T-helper 17 cell (primary cell): ENCODE measurements at regions not wholly inside any gene's neighbourhood (a gene's known extent, or its start where the extent isn't known, plus 50 kb on each side); places are given as distances from the start of the nearest gene placed in this dataset.
A peak's percentile ranks its signal among the peaks of the same experiment; 100 is the strongest.
"Not testable (repeated sequence)": the region's sequence is repeated elsewhere in the genome, so short reads cannot be mapped to it uniquely, and the experiment has no call there.

ENCODE experiments used
- ATAC-seq: fragments of 150-1000 bp; cut with Tn5 transposase; 2 replicates; pipeline ENCODE4 v1.10.0; 2021; ENCODE audit warnings: mild to moderate bottlenecking, moderate library complexity
- DNase-seq, 3 donors: peaks; one replicate each; pipeline versions ENCODE4 v3.0.0 to v3.0.0-alpha.2; 2020 to 2021
- H3K9me3 ChIP-seq: one replicate; pipeline ENCODE4 v1.7.0; 2013; ENCODE audit warnings: low read length, mild to moderate bottlenecking; ENCODE audit not compliant: control insufficient read depth, poor library complexity, severe bottlenecking
- H3K27ac Mint-ChIP-seq: one replicate; pipeline ENCODE4 v1.8.0; 2022; ENCODE audit warnings: mild to moderate bottlenecking, moderate library complexity, mixed read lengths
- H3K27me3 Mint-ChIP-seq: one replicate; pipeline ENCODE4 v1.8.0; 2022; ENCODE audit warnings: mixed read lengths
- H3K36me3 Mint-ChIP-seq: one replicate; pipeline ENCODE4 v1.8.0; 2022; ENCODE audit warnings: low read depth, mixed read lengths
- H3K4me1 Mint-ChIP-seq: one replicate; pipeline ENCODE4 v1.8.0; 2022; ENCODE audit warnings: mild to moderate bottlenecking, mixed read lengths
- H3K4me3 Mint-ChIP-seq: one replicate; pipeline ENCODE4 v1.8.0; 2022; ENCODE audit warnings: mild to moderate bottlenecking, moderate library complexity, mixed read lengths

- not testable (repeated sequence) for H3K36me3 Mint-ChIP-seq, H3K4me3 Mint-ChIP-seq, DNase-seq, H3K27ac Mint-ChIP-seq, ATAC-seq, H3K27me3 Mint-ChIP-seq, H3K9me3 ChIP-seq, H3K4me1 Mint-ChIP-seq
These were observed 54.8 kb upstream of the ZNF30 start for GRCh38 chr19:34871911-34872310.

- H3K9me3 ChIP-seq, result no peaks in the 10 kb centered on the region
- Mint-ChIP-seq H3K4me3 (no peak overlapping the region), H3K27me3 (no peaks in the 10 kb centered on the region), H3K27ac (no peak overlapping the region), H3K4me1 (no peaks in the 10 kb centered on the region), H3K36me3 (no peaks in the 10 kb centered on the region)
- DNase-seq (no peak), ATAC-seq (no peak)
These were observed 59.1 kb upstream of the ZNF30 start for GRCh38 chr19:34867631-34868030.

- H3K36me3 Mint-ChIP-seq, H3K4me3 Mint-ChIP-seq, ATAC-seq, H3K27me3 Mint-ChIP-seq, H3K27ac Mint-ChIP-seq, H3K4me1 Mint-ChIP-seq, DNase-seq, H3K9me3 ChIP-seq: not testable (repeated sequence)
These were observed 61.5 kb upstream of the ZNF30 start for GRCh38 chr19:34865225-34865624.

- not testable (repeated sequence) for H3K9me3 ChIP-seq, DNase-seq, H3K27me3 Mint-ChIP-seq
- H3K36me3 Mint-ChIP-seq, result peaks cover 11% of the 10 kb centered on the region
- peak; percentile 69 for ATAC-seq
- peak overlapping the region; percentile 98 for H3K4me3 Mint-ChIP-seq
- peaks cover 33% of the 10 kb centered on the region for H3K4me1 Mint-ChIP-seq
- H3K27ac Mint-ChIP-seq, result peak overlapping the region; percentile 94
These were observed 66.6 kb upstream of the ZNF30 start for GRCh38 chr19:34859823-34860736.

- H3K36me3 Mint-ChIP-seq, result peaks cover 11% of the 10 kb centered on the region
- ATAC-seq, DNase-seq, H3K27me3 Mint-ChIP-seq, H3K9me3 ChIP-seq: not testable (repeated sequence)
- H3K4me3 Mint-ChIP-seq, result peak overlapping the region; percentile 98
- H3K27ac Mint-ChIP-seq, result peak overlapping the region; percentile 94
- H3K4me1 Mint-ChIP-seq, result peaks cover 33% of the 10 kb centered on the region
These were observed 67.4 kb upstream of the ZNF30 start for GRCh38 chr19:34859325-34859724.

- no peak for DNase-seq
These were observed 70.7 kb upstream of the ZNF30 start for GRCh38 chr19:34856052-34856451.

GRCh38 chr19:34853369-34853768, 73.3 kb upstream of the ZNF30 start:
- no peak for ATAC-seq
- Mint-ChIP-seq H3K27ac (no peak overlapping the region), H3K27me3 (no peaks in the 10 kb centered on the region), H3K4me3 (no peak overlapping the region), H3K4me1 (peaks cover 37% of the 10 kb centered on the region), H3K36me3 (peaks cover 14% of the 10 kb centered on the region)
- DNase-seq, result no peak
- no peaks in the 10 kb centered on the region for H3K9me3 ChIP-seq

More at GRCh38 chr19:34856052-34856451, 70.7 kb upstream of the ZNF30 start:
- Mint-ChIP-seq H3K27ac (no peak overlapping the region), H3K4me1 (peaks cover 49% of the 10 kb centered on the region), H3K27me3 (no peaks in the 10 kb centered on the region), H3K36me3 (peaks cover 14% of the 10 kb centered on the region), H3K4me3 (no peak overlapping the region)
- ATAC-seq, result no peak
- no peaks in the 10 kb centered on the region for H3K9me3 ChIP-seq

GRCh38 chr19:34852669-34853068, 74.0 kb upstream of the ZNF30 start:
- ATAC-seq (no peak), DNase-seq (no peak)
- Mint-ChIP-seq H3K4me3 (no peak overlapping the region), H3K27me3 (no peaks in the 10 kb centered on the region), H3K4me1 (peaks cover 33% of the 10 kb centered on the region), H3K27ac (peak overlapping the region; percentile 82), H3K36me3 (peaks cover 11% of the 10 kb centered on the region)
- no peaks in the 10 kb centered on the region for H3K9me3 ChIP-seq

GRCh38 chr19:34851277-34851804, 75.4 kb upstream of the ZNF30 start:
- ATAC-seq, result no peak
- H3K4me1 Mint-ChIP-seq, result peaks cover 29% of the 10 kb centered on the region
- no peaks in the 10 kb centered on the region for H3K27me3 Mint-ChIP-seq
- DNase-seq, result no peak
- no peak overlapping the region for H3K4me3 Mint-ChIP-seq
- no peak overlapping the region for H3K27ac Mint-ChIP-seq
- H3K36me3 Mint-ChIP-seq, result peaks cover 12% of the 10 kb centered on the region
- no peaks in the 10 kb centered on the region for H3K9me3 ChIP-seq

- no peak for ATAC-seq
- no peaks in the 10 kb centered on the region for H3K27me3 Mint-ChIP-seq
- peaks cover 22% of the 10 kb centered on the region for H3K4me1 Mint-ChIP-seq
- peaks cover 9% of the 10 kb centered on the region for H3K36me3 Mint-ChIP-seq
- no peak for DNase-seq
- no peak overlapping the region for H3K27ac Mint-ChIP-seq
- no peaks in the 10 kb centered on the region for H3K9me3 ChIP-seq
- H3K4me3 Mint-ChIP-seq, result no peak overlapping the region
These were observed 74.4 kb upstream of the ZNF599 start for GRCh38 chr19:34847393-34847792.

GRCh38 chr19:34844277-34844676, 71.3 kb upstream of the ZNF599 start:
- Mint-ChIP-seq H3K27ac (no peak overlapping the region), H3K4me1 (peaks cover 25% of the 10 kb centered on the region), H3K36me3 (peaks cover 12% of the 10 kb centered on the region), H3K27me3 (no peaks in the 10 kb centered on the region), H3K4me3 (no peak overlapping the region)
- ATAC-seq, result no peak
- no peaks in the 10 kb centered on the region for H3K9me3 ChIP-seq
- no peak for DNase-seq

GRCh38 chr19:34841780-34842179, 68.8 kb upstream of the ZNF599 start:
- Mint-ChIP-seq H3K4me1 (peaks cover 31% of the 10 kb centered on the region), H3K27ac (no peak overlapping the region), H3K36me3 (peaks cover 5% of the 10 kb centered on the region), H3K27me3 (no peaks in the 10 kb centered on the region), H3K4me3 (no peak overlapping the region)
- no peaks in the 10 kb centered on the region for H3K9me3 ChIP-seq
- DNase-seq (no peak), ATAC-seq (no peak)

- no peaks in the 10 kb centered on the region for H3K9me3 ChIP-seq
- Mint-ChIP-seq H3K27me3 (no peaks in the 10 kb centered on the region), H3K4me1 (peaks cover 27% of the 10 kb centered on the region), H3K4me3 (peak overlapping the region; percentile 57), H3K36me3 (peaks cover 3% of the 10 kb centered on the region), H3K27ac (no peak overlapping the region)
- ATAC-seq, result no peak
- no peak for DNase-seq
These were observed 65.9 kb upstream of the ZNF599 start for GRCh38 chr19:34838753-34839431.
